AG09319 (cell line): ENCODE measurements at regions not wholly inside any gene's neighbourhood (a gene's known extent, or its start where the extent isn't known, plus 50 kb on each side); places are given as distances from the start of the nearest gene placed in this dataset.

Source experiments
- DNase-seq: peaks from one replicate; pipeline ENCODE4 v3.0.0-alpha.2; 2010; ENCODE audit warnings: low read depth; ENCODE audit errors: extremely low read depth
- CTCF ChIP-seq: IDR thresholded peaks from 2 replicates; pipeline ENCODE4 v1.5.1; 2011; ENCODE audit warnings: low read depth, mild to moderate bottlenecking, inconsistent platforms, low read length, moderate library complexity

- no peak for TF ChIP-seq CTCF
These were observed 156.1 kb upstream of the KIF2A start for GRCh38 chr5:62149879-62150278.

GRCh38 chr5:62152394-62153087 is 153.5 kb upstream of the KIF2A start:
- no peak for DNase-seq
- TF ChIP-seq CTCF, result no peak

More at GRCh38 chr5:62149879-62150278, 156.1 kb upstream of the KIF2A start:
- no peak for DNase-seq

- DNase-seq, result no peak
- TF ChIP-seq CTCF, result no peak
These were observed 151.2 kb upstream of the KIF2A start for GRCh38 chr5:62154758-62155157.

- no peak for TF ChIP-seq CTCF
- DNase-seq, result no peak
These were observed 150.0 kb upstream of the KIF2A start for GRCh38 chr5:62155988-62156387.

GRCh38 chr5:62167561-62168057 is 138.4 kb upstream of the KIF2A start:
- no peak for DNase-seq
- TF ChIP-seq CTCF, result no peak

GRCh38 chr5:62168506-62169281 is 137.3 kb upstream of the KIF2A start:
- DNase-seq, result no peak
- no peak for TF ChIP-seq CTCF

GRCh38 chr5:62178258-62178657 is 127.7 kb upstream of the KIF2A start:
- no peak for TF ChIP-seq CTCF
- DNase-seq, result no peak
